ENCODE measurements at regions not wholly inside any gene's neighbourhood (a gene's known extent, or its start where the extent isn't known, plus 50 kb on each side); places are given as distances from the start of the nearest gene placed in this dataset.
A peak's percentile ranks its signal among the peaks of the same experiment; 100 is the strongest.

DNA sequence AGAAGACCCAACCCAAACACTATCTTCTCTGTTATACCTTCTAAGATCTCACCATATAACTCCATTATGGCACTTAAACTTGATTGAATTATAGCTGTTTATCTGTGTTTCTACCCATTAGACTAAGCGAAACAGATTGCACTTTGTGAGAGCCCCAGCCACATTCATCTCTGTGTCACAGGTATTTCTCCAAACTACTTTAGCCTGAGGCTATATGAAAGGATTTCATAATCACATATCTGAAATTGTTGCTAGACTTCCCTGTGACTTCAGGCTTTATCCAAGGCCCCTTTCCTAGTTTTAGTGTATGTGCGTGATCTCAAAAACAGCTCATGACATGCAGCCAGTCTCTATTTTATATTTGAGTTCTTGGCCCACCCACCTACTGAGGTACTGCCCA is 745.0 kb upstream of the ACVR2A start:
- DNase-seq, result no peak

DNA sequence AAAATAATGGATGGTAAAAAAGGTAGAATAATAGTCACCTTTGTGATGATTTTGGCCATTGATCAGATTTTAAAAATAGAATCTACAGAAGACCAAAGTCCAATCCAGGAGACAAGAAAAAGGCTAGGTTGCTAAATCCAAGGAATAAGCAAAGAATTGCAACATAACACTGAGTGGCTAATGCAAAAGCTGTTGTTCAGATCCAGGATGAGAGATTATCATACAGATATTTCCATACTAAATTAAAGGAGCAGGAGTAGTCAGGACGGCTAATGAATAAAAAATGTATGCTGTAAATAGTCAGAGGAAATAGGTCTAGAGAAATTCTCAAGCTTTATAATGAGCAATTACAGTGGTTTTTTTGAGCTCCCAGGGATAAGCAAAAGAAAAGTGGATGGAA is 745.9 kb upstream of the ACVR2A start:
- DNase-seq, result no peak

DNA sequence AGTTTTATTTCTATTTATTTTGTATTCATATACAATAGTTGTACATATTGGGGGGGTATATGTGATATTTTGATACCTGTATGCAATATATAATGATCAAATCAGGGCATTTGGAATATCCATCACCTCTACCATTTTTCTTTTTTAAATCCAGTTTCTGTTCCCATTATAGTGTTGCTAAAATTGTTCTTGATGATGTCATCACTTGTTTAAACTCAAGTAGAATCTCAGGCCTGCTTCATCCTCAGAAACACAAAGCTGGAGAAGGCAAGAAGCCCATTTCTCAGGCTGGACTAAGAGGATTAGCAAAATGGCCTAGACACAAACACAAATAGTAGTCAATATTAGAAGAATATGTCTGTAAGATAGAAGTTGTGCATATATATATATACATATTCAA is 747.1 kb upstream of the ACVR2A start:
- DNase-seq, result no peak

DNA sequence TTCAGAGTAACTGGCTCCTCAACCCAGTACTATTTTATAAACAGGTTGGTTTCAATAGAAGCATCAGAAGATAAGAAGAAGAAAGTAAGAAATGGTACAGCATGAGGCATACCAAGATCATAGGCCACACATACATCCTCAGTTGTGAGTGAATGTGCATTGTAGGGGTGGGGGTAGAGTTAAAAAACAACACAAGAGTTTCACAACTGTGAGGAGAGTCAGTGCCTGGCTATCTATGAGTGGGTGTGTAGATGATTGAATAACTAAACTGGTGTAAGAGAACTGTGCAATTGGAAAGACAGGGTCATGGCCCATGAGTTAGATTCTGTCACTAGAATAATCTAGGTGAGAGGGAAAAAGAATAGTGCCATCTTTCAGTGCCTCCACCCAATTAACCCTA is 748.2 kb upstream of the ACVR2A start:
- DNase-seq, result no peak

DNA sequence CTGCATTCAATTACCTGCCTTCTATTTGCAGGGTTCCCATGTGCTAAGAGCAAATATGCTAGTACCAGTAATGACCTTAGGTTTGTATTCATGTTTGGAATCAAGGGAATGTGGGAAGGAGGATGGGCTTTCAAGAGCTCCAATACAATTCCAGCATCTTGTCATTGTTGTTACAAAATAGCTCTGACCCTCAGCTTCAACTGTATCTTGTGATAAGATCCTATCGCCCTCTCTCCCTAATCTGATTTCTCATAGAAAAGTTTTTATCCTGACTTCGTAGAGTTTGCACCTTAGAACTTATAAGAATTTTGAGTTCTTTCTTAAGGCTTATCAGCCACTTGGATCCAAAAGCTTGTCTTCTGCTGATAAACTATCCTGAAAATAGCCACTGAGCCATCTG is 749.5 kb upstream of the ACVR2A start:
- no peak for DNase-seq

DNA sequence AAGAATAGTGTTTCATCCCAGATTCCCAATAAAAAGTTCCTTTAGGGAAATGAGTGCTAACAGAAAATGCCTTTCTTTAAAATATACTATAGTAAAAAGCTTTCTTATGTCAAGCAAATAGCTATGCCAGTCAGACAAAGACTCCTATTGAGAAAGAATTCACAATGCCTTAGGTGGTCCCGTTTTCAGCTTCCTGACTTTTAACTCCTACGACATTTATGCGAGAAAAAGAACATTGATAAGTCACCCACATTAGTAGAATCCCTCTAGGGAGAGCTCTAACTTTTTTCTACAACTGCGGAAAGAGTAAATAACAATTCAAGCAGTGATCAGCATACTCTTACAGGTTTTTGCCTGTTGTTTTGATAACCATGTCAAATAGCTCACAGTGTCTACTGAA is 750.8 kb upstream of the ACVR2A start:
- no peak for DNase-seq

DNA sequence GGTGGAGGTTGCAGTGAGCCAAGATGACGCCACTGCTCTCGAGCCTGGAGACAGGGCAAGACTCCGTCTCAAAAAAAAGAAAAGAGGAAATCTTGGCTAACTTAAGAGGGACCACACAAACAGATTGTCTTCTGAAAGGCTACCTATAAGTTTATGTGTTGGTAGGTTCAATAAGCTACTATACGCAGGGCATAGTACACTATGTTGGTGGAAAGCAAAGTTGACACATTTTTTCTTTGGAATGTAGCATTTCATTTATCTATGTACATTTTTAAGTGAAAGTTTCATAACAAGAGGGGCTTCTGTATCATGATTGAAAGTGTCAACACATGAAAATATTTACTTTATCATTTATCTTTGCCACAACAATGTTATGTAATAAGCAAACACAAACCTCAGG is 752.6 kb upstream of the ACVR2A start:
- DNase-seq, result no peak

DNA sequence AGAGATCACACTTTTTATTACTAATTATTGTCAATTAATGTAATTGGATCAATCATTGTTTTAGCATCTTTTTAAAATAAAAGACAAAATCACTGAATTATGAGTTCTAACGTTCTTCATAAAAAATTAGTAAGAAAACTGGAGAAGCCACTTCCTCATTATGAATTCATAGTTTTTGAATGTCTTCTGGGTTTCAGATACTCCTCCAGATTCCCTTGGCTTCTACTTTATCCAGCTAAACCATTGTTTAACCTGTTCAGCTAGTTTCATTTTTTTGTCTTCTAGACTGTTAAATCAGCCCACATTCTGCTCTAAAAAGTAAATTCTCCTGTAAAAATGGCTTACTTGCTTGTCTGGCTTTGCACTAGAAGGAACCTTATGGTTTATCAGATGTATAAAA is 753.4 kb upstream of the ACVR2A start:
- no peak for DNase-seq

DNA sequence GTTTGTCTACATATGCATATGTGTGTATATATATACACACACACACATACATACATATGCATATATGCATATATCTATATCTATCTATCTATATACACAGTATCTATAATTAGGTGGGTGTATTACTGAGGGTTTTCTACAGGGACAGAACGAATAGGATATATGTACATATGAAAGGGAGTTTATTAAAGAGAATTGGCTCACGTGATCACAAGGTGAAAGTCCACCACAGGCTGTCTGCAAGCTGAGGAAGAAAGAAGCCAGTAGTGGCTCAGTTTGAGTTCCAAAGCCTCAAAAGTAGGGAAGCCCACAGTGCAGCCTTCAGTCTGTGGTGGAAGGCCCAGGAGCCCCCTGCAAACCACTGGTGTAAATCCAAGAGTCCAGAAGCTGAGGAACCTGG is 756.0 kb upstream of the ACVR2A start:
- no peak for DNase-seq

DNA sequence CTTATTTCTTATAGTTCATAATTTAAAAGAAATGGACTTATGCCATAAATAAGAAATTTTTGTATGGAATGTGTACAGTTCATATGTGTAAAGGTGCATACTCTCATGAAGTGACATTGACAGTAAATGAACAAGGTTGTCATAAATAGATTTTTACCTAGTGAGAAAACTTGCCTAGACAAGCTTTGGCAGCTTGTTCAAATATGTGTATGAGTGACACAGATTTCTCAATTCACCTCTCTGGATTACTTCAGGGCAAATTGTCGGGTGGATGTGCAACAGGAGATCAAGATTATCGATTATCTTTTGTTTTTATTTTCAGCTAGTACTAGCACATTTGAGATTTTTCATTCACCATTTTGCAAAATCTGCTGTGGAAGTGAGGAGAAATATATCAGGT is 758.1 kb upstream of the ACVR2A start:
- no peak for DNase-seq

DNA sequence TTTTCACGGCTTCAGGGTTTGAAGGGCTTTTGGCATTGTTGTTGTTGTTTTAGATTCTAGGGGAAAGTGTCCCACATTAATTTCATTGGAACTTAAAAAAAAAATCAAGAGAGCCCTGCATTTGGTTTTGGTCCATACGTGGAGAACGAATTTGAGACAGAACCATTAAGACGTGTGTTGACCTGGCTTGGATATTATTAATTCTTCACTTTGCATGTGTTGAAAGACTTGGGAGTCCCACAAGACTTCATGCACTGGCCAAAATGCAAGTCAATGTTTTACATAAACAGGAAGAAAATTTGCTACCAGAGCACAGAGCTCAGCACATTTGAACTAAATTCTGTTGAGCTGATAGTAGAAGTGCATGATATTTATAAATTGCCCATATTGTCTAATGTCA is 761.2 kb upstream of the ACVR2A start:
- no peak for DNase-seq

DNA sequence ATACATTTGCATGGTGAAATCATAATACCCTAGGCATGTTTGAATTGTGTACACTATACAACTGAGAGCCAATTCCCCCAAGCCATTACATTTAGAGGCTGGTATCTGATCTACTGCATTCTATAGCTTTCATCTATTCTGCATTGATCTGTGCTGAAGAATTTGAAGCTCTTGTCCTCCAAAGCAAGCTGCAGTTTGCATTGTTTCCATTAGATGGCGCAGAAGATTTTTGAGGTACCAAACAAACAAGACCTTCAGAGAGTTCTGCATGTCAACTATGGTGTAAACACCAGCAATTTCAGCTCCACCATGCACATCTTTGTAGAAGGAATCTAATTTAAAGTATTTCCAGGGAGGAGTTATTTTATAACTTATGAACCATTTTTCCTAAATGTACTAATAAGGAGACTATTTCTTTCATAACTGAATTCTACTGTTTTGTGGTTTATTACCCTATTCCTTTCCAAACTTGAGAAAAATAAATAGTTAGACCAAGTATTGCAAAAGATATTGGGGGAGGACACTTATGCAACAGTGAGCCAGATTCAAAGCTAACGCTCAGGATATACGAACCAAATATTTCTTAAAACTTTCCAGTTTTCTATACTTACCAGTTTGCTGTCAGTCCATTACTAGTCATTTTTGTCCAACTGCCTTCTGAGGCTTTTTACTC is 761.8 kb upstream of the ACVR2A start:
- peak; percentile 66 for DNase-seq

DNA sequence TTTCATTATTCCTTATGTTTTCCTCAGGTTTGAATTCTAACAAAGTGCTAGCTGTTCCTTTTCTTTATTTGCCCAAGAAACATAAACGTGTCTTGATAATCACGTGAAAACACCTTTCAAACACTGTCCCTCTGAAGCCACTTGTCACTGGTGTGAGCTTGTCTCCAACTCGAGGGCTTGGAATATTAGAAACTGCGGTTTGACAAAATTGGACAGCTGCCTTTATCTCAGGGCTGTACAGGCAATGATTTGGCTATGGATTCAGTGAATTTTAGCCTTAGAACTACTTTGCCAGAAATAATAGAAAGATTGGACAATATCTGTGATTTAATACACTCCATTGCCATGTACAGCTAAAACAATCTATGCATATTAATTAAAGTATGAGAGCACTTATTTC is 763.0 kb upstream of the ACVR2A start:
- DNase-seq, result no peak

DNA sequence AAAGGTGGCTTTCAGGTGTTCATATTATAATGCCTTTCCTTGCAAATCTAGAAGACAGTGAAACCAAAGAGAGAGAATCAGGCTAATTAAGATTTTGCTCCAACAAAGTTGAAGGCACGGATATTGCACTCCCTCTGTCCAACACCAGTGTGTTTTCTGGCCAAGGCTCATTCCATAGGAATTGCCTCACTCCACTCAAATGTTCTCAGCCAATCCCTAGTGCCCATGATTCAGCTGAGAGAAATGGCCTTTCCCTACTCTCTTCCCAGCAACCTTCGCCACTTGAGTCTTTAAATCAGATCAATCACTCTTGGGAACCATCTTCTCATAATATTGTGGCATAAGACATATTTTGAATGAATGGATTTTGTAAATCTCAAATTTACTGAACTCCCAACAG is 768.2 kb upstream of the ACVR2A start:
- no peak for DNase-seq

DNA sequence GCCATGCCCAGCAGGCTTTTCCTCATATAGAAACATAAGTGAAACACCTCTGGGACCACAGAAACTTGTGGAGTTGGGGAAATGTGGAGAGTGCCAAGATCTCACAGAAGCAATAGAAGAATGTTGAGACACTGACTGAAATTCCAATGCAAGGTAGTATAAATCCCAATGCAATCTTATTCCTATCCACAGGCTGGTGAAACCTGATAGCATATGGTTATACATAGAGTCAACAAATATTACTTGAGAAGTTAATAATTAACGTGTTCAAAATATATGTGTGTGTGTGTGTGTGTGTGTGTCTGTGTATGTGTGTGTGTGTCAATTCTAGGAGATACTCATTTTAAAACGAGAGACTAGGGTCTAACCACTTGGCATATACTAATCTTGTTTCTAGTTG is 776.8 kb upstream of the ACVR2A start:
- no peak for DNase-seq

DNA sequence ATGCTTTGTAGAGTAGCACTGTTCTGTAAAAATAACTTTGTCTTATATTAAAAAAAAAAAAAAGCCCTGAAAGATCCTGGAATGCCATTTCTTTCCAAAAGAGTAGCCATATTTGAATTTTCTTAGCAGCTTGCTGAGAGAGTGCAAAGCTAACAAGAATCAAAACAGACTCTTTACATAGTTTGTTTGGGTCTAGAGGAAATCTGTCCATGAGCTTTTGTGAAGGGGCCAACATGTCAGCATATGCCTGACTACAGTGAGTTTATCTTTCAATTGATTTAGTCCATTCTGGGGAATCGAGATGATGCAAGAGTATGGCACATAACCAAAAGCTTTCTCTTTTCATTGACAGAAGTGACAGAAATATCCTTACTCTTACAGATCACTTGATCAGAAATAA is 777.7 kb upstream of the ACVR2A start:
- DNase-seq, result no peak

DNA sequence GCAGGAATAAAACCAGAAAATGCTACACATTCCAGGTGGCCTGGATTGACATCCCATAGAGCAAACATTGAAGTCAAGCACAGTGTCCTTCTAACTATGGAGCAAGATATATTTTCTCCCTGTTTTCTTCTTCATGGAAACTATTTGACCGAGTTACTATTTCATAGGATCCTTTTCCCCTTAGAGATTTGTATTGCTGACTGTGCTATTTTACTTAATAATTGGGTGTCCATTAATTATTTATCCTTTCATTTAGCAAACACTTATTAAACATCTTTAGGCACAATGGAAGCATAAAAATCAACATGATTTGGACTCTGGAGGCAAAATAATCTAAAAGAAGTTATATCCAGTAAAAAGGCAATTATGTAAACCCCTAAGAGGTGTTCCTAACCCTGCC is 782.8 kb upstream of the ACVR2A start:
- DNase-seq, result no peak

DNA sequence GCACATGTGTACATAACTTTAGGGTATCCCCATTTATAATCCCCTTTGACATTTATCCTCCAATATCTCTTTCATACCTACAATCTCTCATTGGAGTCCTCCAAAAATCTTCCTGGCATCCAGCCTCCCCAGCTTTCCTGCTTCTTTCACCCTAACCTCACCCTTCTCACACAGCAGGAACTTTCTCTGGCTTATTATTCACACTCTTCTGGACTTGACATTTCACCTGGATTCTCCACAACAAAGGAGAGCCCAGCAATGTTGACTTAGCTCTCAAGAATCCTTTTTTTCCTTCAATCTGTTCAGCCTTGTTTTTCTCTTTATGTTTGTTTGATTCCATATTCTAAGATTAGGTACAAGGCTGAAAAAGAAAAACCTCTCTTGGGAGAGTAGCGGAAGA is 783.6 kb upstream of the ACVR2A start:
- no peak for DNase-seq

DNA sequence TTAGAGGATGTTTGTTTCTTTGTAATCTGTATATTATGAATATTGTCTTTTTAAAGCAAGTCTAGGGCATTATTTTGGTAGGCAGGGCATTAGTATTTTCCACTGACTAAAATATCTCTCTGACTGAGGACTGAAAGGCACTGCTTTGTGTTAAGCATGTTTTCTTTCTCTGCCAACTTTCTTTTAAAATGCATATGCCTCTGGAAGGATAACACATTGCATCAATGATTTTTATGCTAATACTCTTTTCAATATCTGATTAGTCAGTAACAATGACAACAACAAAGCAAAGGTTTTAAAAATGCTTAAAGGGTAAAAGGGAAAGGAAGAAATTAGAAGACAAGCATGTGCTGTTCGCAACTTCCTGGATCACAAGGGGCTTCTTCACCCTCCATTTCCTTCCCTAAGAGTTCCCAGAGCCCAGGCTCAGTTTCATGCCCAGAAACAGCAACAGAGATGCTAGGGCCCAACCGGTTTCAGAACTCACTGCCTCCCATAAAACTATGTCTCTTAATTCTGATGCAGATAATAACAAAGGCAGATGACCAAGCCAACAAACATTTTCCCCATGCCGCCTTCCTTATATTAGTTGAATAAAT is 786.8 kb upstream of the ACVR2A start:
- no peak for DNase-seq

DNA sequence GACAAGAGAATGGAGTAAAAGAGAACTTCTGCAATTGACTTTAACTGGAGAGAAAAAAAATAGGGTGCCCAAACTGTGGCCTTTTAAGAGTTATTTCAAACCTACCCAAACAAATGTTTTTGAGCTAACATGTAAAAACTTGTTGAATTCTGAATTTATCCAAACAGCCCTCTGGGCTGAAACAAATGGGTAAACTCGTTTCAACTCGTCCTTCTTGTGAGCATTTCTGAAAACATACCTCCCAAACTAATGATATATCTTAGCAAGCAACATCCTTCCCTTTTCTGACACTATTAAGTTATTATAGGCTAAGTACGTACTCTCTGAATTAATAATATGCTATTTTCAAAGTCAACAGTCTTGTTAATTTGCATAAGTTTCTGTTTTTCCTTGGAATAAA is 793.0 kb upstream of the ACVR2A start:
- no peak for DNase-seq

DNA sequence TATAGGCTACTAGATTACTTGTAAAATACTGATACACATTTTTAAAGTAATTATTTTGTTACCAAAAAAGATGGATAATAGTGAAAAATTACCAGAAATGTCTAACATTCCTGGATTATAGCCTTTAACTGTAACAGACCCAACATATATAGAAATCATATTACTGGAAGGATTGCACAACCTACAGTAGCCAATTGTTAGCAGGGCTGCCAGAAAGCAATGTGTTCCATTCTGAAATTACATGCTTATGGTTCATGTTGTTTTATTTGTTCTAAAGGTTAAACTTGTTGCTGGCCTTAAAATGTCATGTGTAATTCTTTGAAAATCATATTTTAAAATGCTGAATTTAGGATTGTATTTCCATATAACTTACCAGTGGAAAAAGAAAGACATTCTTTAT is 793.6 kb upstream of the ACVR2A start:
- DNase-seq, result no peak

DNA sequence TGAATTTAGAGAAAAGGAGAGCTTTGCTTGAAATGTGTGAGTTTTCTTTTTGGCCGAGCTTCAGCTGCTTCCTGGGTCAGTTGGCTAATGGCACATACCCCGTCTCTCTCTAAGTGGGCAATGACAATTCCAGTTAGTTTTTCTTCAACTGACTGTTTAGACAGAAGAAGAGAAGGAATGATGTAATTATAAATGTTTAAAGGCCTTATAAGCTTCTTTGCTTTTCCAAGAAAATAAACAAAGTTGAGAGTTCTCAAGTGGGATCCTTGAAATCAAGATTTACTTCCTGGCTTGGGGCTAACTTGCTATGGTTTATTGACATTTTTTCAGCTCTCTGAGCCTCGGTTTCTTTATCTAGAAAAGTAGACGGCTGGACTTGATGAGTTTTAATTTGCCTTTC is 794.9 kb upstream of the ACVR2A start:
- DNase-seq, result no peak

DNA sequence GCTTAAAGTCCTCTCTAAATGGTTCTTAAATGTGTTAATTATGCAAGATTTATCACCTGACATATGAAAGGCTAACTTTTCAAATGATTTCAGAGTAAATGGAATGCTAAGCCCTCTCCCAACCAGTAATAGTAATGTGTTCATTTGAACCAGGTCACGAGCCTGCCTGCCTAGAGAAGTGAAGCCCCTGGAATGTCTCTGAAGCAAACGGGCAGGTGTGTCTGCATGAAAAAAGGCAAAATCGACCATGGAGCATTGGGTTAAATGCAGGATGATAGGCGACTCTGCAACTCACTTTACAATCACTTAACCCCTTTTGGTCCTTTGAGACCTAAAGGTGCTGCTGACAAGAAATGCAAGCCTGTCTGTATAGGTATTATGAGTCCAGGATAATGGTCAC is 798.4 kb upstream of the ACVR2A start:
- no peak for DNase-seq

DNA sequence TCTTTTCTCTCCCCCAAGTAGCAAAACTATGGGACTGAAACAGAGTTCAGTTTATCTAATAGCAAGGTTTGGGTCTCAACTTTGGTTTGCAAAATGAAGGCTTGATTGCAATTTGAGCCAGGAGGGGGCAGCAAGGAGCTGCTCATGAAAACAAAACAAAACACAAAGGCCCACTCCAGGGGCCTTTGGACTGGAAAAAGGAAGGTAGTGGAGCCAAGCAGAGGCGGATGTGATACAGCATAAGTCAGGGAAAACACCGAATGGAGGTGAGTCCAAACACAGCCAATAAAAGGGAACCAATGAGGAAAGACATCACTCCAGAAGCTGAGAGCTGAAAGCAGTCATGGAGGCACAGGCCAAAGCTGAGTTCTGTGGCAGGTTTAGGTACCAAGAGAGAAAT is 799.7 kb upstream of the ACVR2A start:
- peak; percentile 32 for DNase-seq

DNA sequence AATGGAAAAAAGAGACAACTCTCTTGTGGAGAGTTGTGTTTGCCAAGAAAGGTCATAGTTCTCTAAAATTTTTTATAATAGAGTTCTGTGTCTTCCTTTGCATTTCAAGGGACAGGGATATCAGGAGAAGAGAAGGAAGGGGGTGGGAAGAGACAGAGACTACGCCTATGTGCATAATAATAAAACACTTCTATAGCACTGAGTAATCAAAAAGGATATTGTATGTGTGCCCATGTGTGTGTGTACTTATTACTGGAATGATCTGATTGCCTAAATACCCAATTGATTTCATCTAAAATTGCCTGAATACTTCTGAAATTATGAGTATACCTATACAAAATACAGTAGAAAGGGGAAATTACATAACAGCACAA is 803.7 kb upstream of the ACVR2A start:
- no peak for DNase-seq

All from CD4-positive, alpha-beta T cell treated with Interleukin-21 for 1 hour (primary cell).